Activated naive CD4-positive, alpha-beta T cell treated with anti-CD3 and anti-CD28 coated beads, Interleukin-2, amount 50 U/mL, for 72 hours (primary cell): ENCODE measurements at regions not wholly inside any gene's neighbourhood (a gene's known extent, or its start where the extent isn't known, plus 50 kb on each side); places are given as distances from the start of the nearest gene placed in this dataset.

Source experiments
- ATAC-seq, 2 donors: fragments of 150-1000 bp; cut with Tn5 transposase; 2 replicates each; pipeline ENCODE4 v1.10.0; 2021; ENCODE audit warnings: mild to moderate bottlenecking in 2 of 2, moderate library complexity in 2 of 2
- DNase-seq, 2 donors: peaks; one replicate each; pipeline ENCODE4 v3.0.0; 2021 to 2022; ENCODE audit warnings: low spot score in 2 of 2
- H3K27ac Mint-ChIP-seq, 2 donors: one replicate each; pipeline ENCODE4 v1.8.0; 2022; ENCODE audit warnings: mild to moderate bottlenecking in 2 of 2, mixed read lengths in 2 of 2
- H3K36me3 Mint-ChIP-seq, 2 donors: one replicate each; pipeline ENCODE4 v1.8.0; 2022; ENCODE audit warnings: mixed read lengths in 2 of 2
- H3K9me3 Mint-ChIP-seq, 2 donors: one replicate each; pipeline ENCODE4 v1.8.0; 2022; ENCODE audit warnings: mixed read lengths in 2 of 2

- ATAC-seq (no peak), DNase-seq (no peak)
Observed at GRCh38 chr4:187207931-187208330, 484.3 kb upstream of the FAT1 start.

DNA sequence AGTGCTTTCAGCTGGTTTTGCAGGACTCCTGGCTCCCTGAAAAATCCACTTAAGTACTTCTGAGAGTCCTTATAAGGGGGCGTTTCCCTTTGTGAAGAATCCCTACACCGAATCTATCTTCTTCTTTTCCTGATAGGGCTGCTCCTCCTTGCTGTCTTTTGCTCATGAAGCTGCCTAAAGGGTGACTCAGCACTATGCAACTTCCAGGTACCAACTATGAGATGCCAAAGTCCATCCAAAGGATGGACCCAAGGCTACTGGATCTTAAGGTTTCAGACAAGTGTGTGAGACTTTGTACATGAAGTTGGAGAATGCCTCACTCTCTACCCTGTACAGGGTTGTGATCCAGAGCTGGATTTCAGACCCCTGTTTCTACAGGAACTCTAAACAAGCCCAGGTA lies 485.0 kb upstream of the FAT1 start:
- Mint-ChIP-seq H3K27ac (no peak overlapping the region), H3K36me3 (peaks cover 0 to 9% of the 10 kb centered on the region in 2 donors), H3K9me3 (peaks cover 24 to 28% of the 10 kb centered on the region in 2 donors)
- no peak for DNase-seq
- no peak for ATAC-seq

More at GRCh38 chr4:187207931-187208330, 484.3 kb upstream of the FAT1 start:
- H3K36me3 Mint-ChIP-seq = peaks cover 0 to 9% of the 10 kb centered on the region in 2 donors
- H3K9me3 Mint-ChIP-seq = peaks cover 20 to 24% of the 10 kb centered on the region in 2 donors
- H3K27ac Mint-ChIP-seq = no peak overlapping the region

GRCh38 chr4:187209921-187210613 lies 486.4 kb upstream of the FAT1 start:
- Mint-ChIP-seq H3K27ac (no peak overlapping the region), H3K36me3 (peaks cover 0 to 9% of the 10 kb centered on the region in 2 donors), H3K9me3 (peaks cover 23 to 24% of the 10 kb centered on the region in 2 donors)
- ATAC-seq (no peak), DNase-seq (no peak)

GRCh38 chr4:187212446-187213080 lies 488.9 kb upstream of the FAT1 start:
- DNase-seq (no peak), ATAC-seq (no peak)
- Mint-ChIP-seq H3K27ac (no peak overlapping the region), H3K9me3 (peaks cover 35 to 40% of the 10 kb centered on the region in 2 donors), H3K36me3 (peaks cover 6 to 9% of the 10 kb centered on the region in 2 donors)

DNA sequence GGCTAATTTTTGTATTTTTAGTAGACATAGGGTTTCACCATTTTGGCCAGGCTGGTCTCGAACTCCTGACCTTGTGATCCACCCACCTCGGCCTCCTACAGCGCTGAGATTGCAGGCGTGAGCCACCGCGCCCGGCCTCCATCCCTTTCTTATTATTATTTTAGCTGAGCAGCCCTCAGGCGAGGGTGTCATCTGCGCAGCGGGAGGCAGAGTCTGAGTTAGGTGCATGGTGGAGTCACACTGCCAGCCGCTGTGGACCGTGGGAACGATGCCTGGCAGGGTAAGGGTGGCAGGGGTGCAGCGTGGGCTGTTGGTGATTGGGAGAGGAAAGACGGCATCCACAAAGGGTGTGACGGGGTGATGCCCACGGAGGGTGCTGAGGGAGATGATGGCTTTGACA lies 491.8 kb upstream of the FAT1 start:
- ATAC-seq = no peak
- no peak overlapping the region for H3K27ac Mint-ChIP-seq
- H3K36me3 Mint-ChIP-seq = peaks cover 0 to 6% of the 10 kb centered on the region in 2 donors
- DNase-seq = no peak
- H3K9me3 Mint-ChIP-seq = peaks cover 27 to 29% of the 10 kb centered on the region in 2 donors

DNA sequence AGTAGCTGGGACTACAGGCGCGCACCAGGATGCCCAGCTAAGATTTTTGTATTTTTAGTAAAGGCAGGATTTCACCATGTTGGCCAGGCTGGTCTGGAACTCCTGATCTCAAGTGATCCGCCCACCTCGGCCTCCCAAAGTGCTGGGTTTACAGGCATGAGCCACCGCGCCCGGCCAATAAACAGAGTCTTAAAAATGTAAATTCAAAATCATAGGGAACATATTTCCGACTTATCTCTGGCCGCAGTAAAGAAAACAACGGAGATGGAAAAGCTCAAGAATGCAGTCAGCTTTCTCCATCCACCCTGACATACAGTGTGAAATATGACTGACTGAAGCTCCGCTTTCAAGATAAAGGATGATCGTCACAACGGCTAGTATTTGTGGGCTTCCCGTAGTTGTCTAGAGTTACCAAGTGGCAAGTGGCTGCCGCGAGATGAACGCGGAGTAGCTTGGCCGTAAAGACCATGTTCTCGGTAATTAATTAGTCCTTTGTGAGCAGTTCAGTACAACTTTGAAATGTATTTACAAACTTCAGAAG lies 495.1 kb upstream of the FAT1 start:
- DNase-seq (no peak), ATAC-seq (no peak)
- Mint-ChIP-seq H3K36me3 (peaks cover 0 to 6% of the 10 kb centered on the region in 2 donors), H3K9me3 (peaks cover 17 to 19% of the 10 kb centered on the region in 2 donors), H3K27ac (no peak overlapping the region)

- H3K9me3 Mint-ChIP-seq = peaks cover 6 to 16% of the 10 kb centered on the region in 2 donors
- ATAC-seq (no peak), DNase-seq (no peak)
- no peak overlapping the region for H3K27ac Mint-ChIP-seq
- peaks cover 0 to 4% of the 10 kb centered on the region in 2 donors for H3K36me3 Mint-ChIP-seq
Observed at GRCh38 chr4:187224560-187224959, 500.9 kb upstream of the FAT1 start.

DNA sequence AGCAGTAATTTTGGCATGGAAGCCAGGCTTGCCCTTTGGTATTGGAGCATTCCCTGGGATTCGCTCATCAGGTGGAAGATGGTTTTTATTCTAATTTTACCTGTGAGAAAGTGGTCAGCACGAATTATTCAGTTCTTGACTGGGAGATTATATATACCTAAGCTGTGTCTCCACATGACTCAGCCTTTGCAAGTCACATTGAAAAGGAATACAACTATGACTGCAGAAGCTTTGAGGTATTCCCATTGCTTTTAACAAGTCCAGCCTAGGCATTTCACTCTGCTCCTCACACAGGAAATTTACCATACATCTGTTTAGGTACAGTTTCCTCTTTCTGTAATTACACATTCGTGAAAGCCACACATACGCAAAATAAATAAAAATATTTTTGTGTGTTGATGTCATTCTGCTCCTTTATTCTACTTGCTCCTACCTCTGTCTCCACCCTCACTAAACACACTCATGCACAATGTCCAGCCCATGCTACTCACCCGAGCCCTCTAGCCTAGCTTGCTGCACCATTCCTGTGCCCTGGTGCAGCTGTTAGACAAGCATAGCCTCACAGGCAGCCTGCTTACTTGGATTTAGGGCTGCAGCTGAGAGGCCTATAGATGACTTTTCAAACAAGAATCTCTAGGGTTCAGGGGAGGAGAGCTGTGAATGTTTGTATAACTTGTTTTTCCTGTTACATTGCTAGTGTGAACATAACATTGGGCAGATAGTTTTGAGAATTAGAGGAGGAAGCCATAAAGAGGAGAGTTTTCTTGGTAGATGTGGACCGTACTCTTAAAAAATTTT lies 504.4 kb upstream of the FAT1 start:
- DNase-seq = no peak
- Mint-ChIP-seq H3K36me3 (peaks cover 0 to 4% of the 10 kb centered on the region in 2 donors), H3K27ac (no peak overlapping the region), H3K9me3 (peaks cover 11 to 22% of the 10 kb centered on the region in 2 donors)
- ATAC-seq = no peak

GRCh38 chr4:187232196-187232595 lies 508.5 kb upstream of the FAT1 start:
- no peak for DNase-seq
- ATAC-seq = no peak
- H3K27ac Mint-ChIP-seq = no peak overlapping the region
- H3K36me3 Mint-ChIP-seq = no peaks in the 10 kb centered on the region
- H3K9me3 Mint-ChIP-seq = peaks cover 10 to 11% of the 10 kb centered on the region in 2 donors

GRCh38 chr4:187232796-187233195 lies 509.1 kb upstream of the FAT1 start:
- ATAC-seq (no peak), DNase-seq (no peak)
- Mint-ChIP-seq H3K9me3 (peaks cover 8 to 11% of the 10 kb centered on the region in 2 donors), H3K27ac (no peak overlapping the region), H3K36me3 (no peaks in the 10 kb centered on the region)

DNA sequence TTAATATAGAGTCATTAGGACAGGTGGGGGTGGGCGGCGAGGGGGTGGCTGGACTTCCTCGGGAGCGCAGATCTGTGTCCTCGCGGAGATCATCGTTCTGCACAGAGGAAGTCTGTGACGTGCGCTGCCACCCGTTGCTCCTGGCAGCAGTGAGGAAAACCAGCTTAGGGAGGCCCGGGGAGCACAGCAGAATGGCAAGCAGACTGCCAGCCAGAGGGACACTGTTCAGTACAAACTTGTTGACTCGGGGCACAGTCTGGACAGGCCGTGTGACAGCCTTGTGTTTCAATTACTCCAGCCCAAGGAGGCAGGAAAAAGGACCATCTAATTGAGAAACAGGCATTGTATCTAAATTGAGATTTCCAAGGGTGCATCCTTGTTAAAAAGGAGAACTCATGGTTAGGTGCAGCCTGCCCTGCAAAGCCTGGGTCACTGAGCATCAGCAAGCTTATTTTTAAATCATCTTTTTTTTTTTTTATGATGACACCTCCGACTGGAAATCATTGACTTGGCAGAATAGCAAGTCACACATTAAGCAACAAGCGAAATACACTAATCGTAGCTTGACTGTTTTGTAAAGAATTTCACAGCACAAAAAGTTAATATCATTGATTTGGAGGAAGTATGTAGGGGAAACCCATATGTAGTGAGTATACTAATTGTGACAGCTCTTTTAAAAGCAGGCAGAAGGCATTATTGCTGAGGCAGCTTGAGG lies 512.0 kb upstream of the FAT1 start:
- Mint-ChIP-seq H3K36me3 (no peaks in the 10 kb centered on the region), H3K9me3 (peaks cover 16 to 24% of the 10 kb centered on the region in 2 donors), H3K27ac (no peak overlapping the region)
- ATAC-seq (no peak), DNase-seq (no peak)

- H3K27ac Mint-ChIP-seq = no peak overlapping the region
- H3K9me3 Mint-ChIP-seq = peaks cover 12 to 21% of the 10 kb centered on the region in 2 donors
- H3K36me3 Mint-ChIP-seq = no peaks in the 10 kb centered on the region
- DNase-seq = no peak
- no peak for ATAC-seq
Observed at GRCh38 chr4:187236209-187236890, 512.7 kb upstream of the FAT1 start.

DNA sequence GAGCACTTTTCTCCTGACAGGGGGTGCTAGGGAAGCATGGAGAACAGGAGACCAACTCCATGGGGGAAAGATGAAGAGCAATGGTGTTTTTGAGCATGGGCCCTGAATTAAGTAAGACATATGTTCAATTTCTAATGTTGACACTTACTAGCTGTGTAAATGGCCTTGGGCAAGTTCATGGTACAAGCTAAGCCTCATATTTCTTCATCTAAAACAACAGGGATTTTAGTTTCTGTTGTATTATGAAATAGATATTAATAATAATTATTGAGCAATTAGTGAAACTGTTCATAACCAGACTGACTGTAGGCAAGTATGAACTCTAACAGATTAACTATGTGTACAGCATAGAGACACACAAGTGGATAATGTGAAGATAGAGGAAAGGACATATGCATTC lies 515.0 kb upstream of the FAT1 start:
- no peak overlapping the region for H3K27ac Mint-ChIP-seq
- peaks cover 13 to 24% of the 10 kb centered on the region in 2 donors for H3K9me3 Mint-ChIP-seq
- no peak for ATAC-seq
- no peaks in the 10 kb centered on the region for H3K36me3 Mint-ChIP-seq
- DNase-seq = no peak

DNA sequence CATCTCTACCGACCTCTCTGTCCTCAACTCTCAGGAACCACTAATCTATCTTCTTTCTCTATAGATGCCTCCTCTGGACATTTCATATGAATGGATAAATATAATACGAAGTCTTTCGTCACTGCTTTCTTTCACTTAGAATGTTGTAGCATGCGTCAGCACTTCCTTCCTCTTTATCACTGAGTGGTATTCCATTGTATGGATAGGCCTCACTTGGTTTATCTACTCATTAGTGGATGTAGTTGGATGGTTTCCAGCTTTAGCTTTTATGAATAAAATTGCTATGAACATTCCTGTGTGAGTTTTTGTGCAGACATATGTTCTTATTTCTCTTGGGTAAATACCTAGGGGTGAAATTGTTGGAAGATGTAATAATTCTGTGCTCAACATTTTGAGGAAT lies 528.2 kb upstream of the FAT1 start:
- peaks cover 0 to 11% of the 10 kb centered on the region in 2 donors for H3K36me3 Mint-ChIP-seq
- DNase-seq = no peak

DNA sequence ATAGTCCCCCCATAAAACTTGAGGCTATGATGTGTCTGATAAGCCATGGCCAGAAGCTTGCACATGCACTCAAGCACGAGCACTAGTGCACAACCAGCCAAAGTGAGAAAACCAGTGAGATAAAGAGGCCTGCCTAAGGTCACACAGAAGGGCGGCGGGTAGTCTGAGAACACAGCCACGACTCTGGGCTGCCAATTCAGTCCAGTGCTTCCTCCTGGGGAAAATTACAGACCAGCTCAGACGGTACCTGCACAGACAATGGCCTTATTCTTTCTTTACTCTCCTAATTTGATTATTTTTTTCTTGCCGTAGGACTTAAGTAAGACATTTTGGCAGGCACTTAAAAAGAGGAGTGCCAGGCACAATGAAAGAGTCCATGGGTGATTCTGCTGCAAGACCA lies 533.2 kb upstream of the FAT1 start:
- H3K36me3 Mint-ChIP-seq = peaks cover 0 to 9% of the 10 kb centered on the region in 2 donors
- no peak for DNase-seq
- ATAC-seq = no peak
- H3K9me3 Mint-ChIP-seq = peaks cover 10 to 25% of the 10 kb centered on the region in 2 donors
- no peak overlapping the region for H3K27ac Mint-ChIP-seq

More for the DNA sequence above, 528.2 kb upstream of the FAT1 start:
- ATAC-seq = no peak
- Mint-ChIP-seq H3K27ac (no peak overlapping the region), H3K9me3 (peaks cover 26 to 39% of the 10 kb centered on the region in 2 donors)
